GM08714 (cell line): ENCODE measurements at regions not wholly inside any gene's neighbourhood (a gene's known extent, or its start where the extent isn't known, plus 50 kb on each side); places are given as distances from the start of the nearest gene placed in this dataset.

Source experiments
- H3K4me3 ChIP-seq: fragments of 200-500 bp; sonication (Bioruptor generic); 2 replicates; pipeline ENCODE4 v1.5.1; 2014; ENCODE audit warnings: mild to moderate bottlenecking, low read length, inconsistent platforms
- ZNF274 ChIP-seq: IDR thresholded peaks from 2 replicates; pipeline ENCODE4 v1.6.1; 2012; ENCODE audit warnings: mild to moderate bottlenecking, low read depth, low read length

DNA sequence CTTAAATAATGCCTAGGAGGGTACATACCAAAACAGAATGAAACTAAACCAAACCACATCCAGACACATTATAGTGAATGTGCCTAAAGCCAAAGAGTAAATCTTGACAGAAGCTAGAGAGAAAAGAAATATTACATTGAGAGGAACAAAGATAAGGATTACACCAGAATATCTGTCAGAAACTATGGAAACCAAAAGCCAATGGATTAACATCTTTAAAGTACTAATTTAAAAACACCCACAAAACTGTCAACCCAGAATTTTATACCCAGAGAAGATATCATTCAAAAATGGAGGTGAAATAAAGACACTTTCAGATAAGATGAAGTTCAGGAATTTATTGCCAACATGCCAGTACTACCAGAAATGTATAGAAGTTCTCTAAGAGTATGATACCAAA, 198.5 kb upstream of the ZEB2 start:
- TF ChIP-seq ZNF274: no peak
- H3K4me3 ChIP-seq: no peak overlapping the region

- no peak overlapping the region for H3K4me3 ChIP-seq
- TF ChIP-seq ZNF274: no peak
Observed at GRCh38 chr2:144715992-144716391, 196.1 kb upstream of the ZEB2 start.

DNA sequence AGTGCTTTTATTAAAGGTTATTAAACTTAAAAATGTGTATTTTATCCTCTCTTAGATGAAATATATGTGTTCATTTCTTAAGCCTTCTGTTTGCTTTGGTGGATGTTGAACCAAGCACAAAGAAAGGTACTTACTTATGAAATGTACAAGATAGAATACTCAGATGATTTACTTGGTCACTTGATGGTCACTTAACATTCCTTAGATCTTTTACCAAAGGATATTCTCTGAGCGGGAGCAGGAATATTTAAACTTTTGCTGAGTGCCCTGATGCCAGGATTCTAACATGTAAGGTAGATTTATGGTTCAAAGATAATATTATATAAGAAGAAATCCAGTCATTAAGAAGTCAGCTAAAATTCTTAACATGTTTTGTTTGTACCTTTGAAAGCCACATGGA, 193.5 kb upstream of the ZEB2 start:
- no peak for TF ChIP-seq ZNF274
- no peak overlapping the region for H3K4me3 ChIP-seq

GRCh38 chr2:144712550-144712940, 192.6 kb upstream of the ZEB2 start:
- no peak overlapping the region for H3K4me3 ChIP-seq
- TF ChIP-seq ZNF274: no peak

DNA sequence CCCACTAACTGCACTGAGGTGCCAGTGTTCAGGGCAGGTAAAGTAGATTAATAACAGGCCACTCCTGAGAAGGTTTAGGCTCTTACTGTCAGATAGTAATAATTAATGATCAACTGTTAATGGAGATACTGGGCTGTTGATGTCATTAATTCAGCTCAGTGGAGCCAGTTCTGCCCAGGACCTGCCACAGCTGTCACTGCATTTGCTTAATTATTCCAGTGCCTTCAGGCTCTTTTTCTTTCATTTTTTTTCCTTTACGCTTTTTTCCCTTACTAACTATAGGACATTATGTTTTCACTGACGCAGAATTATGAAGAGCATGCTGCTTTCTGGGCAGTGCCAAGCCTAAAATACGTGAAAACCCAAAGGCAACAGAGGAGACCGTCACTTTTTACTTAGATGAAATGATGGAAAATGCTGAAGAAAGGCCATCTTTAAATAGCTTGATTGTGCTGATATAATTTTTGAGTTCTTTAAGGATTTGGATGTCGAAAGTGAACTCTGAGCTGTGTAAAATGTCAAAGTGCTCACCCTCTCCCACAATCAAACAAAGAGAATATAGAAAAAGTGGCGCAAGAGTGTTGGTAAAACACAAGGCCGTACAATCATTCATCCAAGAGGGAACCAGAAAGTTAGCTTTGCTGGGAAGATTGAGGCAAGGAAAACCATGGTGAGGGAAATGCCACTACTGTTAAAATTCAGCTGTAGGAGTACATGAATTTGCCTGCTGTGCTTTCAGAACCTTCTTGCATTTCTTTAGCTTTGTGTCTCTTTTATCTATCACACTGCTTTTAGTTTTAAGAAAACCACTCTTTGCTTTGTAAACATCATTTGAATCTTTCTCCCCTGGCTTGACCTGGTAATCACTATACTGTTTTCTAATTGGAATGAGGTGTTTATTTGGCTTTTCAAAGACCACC, 192.0 kb upstream of the ZEB2 start:
- no peak overlapping the region for H3K4me3 ChIP-seq
- no peak for TF ChIP-seq ZNF274

DNA sequence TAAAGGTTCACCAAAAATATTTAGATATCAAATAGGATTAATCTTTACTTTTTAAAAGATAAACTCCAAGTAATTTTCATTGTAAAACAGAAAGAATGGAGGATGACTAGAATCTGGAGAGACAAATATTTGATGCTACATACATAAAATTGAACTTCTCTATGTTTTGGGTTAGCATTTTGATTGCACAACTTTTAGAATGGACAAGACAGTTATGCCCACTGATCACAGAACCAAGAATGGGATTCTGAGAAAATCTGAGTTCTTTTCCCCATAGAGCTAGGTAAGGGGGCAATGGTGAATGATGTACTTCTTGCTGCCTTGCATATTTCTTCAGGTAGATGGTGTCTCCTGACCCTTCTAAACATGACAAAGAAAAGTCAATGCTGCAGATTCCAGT, 191.2 kb upstream of the ZEB2 start:
- H3K4me3 ChIP-seq: no peak overlapping the region
- TF ChIP-seq ZNF274: no peak

DNA sequence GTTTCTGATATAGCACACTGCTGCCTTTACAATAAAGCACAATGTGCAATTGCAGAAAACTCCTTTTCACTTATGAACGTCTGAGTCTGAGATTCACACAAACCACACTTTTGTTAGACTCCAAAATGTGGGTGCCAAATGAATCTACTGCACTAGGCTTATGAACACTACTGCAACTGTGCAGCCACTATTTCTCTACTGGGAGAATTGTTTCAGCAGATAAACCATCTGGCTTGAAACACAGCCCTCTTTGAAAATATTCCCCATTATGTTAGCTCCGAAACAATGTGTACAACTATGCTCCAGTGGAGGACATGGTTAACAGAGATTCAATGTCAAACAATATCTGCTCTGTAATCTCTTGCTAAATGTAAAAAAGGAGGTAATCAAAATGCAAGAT, 188.7 kb upstream of the ZEB2 start:
- no peak overlapping the region for H3K4me3 ChIP-seq
- no peak for TF ChIP-seq ZNF274

DNA sequence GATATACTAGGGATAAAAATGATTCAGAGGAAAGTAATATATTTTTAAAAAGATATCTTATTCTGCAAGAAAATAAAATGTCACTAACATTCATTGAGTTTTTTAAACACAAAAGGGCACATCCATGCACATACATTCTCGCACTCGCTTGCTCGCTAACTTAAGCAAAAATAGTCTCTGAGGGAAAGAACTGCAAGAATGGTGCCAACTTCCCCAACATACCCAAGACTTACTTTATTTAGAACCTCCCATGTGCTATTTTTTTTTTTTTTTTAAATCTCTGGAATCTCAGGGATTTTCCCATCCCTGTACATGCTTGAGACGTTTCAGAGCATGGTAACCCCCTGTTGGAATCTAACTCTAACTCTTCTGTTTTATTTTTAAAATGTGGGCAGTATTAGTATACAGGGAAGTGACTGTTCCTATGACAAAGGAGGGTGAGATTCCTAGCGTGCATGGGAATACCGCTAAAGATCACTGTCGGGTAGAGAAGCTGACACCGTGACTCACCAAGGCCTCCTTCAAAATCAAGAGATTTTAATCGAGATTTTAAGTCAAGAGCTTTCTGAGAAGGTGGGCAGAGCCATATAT, 187.9 kb upstream of the ZEB2 start:
- no peak for TF ChIP-seq ZNF274
- H3K4me3 ChIP-seq: no peak overlapping the region

GRCh38 chr2:144706647-144707046, 186.7 kb upstream of the ZEB2 start:
- no peak for TF ChIP-seq ZNF274
- H3K4me3 ChIP-seq: no peak overlapping the region

GRCh38 chr2:144705328-144706245, 185.7 kb upstream of the ZEB2 start:
- no peak overlapping the region for H3K4me3 ChIP-seq
- TF ChIP-seq ZNF274: no peak

DNA sequence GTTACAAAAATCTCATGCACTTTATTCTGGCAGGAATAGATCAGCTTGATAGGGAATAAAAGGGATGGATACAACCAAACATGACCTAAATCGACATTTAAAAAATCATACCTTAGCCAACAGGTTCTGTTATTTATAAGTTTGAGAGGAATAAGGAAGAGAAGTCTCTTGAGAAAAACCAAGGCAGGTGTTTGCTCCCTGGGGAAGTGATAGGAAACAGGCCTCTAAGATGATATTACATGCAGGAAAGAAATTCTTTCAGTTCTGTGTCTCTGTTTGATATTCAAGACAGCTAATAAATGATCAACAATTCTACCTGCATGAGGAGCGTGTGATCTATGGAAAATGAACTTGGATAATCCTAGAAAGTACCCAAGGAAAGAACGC, 184.8 kb upstream of the ZEB2 start:
- H3K4me3 ChIP-seq: no peak overlapping the region
- no peak for TF ChIP-seq ZNF274

DNA sequence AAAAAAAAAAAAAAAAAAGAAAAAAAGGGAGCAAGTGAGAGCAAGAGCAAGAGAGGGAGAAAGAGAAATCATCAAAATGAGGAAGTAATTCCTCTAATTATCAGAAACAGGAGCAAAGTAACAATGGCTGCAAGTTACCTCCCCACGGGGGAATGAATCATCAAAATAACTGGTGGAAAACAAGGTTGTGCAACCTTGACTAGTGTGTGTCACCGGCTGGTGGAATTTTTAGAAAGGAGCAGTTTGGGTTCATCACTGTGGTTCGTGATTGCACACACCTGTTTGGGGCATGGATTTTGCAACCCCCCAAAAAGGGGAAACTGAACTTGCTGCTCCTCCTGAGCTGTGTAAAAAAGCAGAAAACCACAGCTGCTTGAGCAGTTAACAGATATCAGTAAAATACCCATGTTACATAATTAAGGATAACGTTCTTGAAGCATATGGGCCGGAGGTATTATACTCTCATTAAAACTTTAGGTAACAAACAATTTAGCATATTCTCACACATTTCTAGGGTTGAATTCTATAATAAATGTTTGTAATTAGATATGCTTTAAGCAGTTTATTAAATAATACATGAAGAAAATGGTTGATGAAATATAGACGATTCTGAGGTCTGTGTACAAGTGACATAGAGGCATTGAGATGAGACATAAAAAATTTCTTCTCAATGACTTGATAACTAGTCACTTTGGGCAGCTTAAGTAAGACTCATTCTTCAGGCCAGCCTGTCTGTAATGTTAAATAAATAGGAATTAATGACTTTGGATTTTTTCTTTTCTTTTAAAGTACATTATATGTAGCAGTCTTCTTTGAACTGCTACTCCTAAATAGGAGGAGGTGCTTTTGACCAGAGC, 184.2 kb upstream of the ZEB2 start:
- TF ChIP-seq ZNF274: no peak
- no peak overlapping the region for H3K4me3 ChIP-seq

GRCh38 chr2:144702051-144702450, 182.1 kb upstream of the ZEB2 start:
- no peak overlapping the region for H3K4me3 ChIP-seq
- no peak for TF ChIP-seq ZNF274

GRCh38 chr2:144701259-144701658, 181.3 kb upstream of the ZEB2 start:
- TF ChIP-seq ZNF274: no peak
- no peak overlapping the region for H3K4me3 ChIP-seq

DNA sequence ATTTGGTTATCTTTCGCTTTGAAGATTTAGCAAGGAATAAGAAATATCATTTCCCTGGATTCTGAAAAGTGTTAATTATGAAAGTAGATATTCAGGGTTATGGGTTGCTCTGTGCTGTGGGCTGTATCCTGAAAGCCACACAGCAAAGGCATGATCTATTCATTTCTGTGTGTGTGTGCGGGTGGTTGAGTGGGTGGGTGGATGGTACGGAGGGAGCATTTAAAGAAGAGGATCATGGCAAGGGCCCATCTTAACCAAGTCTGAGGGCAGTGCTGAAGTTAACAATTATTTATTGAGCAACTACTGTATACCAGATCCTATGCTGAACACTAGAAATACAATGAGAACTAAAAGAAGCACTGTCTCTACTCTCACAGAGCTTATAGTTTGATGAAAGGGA, 178.2 kb upstream of the ZEB2 start:
- no peak for TF ChIP-seq ZNF274
- no peak overlapping the region for H3K4me3 ChIP-seq
